Left renal cortex interstitium (tissue), 4 donors: ENCODE measurements at regions not wholly inside any gene's neighbourhood (a gene's known extent, or its start where the extent isn't known, plus 50 kb on each side); places are given as distances from the start of the nearest gene placed in this dataset.

Source experiments
- DNase-seq, 4 donors: peaks; one replicate each; pipeline ENCODE4 v3.0.0-alpha.2; 2013; ENCODE audit warnings: low read depth in 4 of 4, low spot score in 2 of 4, missing footprints in 1 of 4

DNA sequence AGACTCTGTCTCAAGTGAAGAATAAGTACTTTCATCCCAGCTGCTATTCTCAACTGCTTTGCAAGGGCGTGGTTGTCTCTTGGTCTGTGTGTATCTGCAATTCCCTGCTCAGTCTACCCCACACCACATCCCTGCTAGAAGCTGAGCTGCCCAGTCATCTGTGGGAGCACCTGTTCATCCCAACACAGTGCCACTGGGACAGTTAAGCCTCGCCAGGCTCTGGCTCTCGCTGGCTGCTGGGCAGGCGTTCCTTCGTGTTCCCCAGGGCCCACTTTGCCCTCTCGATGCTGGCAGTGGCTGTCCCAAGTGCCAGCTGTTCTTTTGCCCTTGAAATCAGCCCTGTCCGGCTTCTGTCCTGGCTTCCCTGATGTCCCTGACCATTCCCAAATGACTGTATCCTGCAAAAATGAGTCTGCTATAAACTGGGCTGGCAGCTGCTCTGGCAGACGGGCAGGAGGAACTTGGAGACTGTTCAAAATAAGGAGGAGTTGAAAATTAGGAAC lies 91.6 kb upstream of the KLHL25 start:
- DNase-seq: no peak

GRCh38 chr15:85889956-85890619 lies 95.4 kb upstream of the KLHL25 start:
- no peak for DNase-seq

DNA sequence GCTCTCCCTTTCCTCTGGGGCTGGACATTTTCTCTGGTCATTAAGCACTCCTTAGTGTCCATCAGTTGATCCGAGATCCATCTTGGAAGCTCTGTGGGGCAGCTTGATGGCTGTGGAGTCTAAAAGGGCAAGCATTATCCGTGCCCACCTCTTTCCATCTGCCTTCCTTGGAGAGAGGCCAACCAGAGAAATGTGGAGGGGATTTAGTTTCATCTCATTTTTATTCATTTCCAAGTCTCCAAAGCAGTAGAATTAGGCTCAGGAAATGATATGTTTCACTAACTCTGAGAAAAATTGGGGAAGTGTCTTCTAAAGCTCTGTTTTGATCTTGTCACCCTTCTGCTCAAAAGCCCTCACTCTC lies 95.9 kb upstream of the KLHL25 start:
- no peak for DNase-seq

DNA sequence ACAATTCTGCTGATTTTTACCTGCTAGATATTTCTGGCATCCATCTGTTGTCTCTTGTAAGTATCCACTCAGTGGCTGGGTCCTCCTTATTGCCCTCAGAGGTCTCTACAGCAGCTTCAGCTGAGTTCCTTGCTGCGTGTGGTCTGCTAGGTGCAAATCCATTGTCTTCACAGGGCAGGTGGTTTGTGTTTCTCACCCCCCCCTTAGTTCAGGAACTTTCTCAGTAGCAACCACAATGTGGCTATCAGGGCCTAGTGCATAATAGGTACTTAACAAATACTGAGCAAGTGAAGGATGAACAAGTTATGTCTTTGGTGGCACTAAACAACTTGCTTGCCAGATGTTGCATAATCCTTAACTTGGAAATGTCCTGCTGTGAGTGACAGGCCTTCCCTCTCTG lies 96.7 kb upstream of the KLHL25 start:
- no peak for DNase-seq

DNA sequence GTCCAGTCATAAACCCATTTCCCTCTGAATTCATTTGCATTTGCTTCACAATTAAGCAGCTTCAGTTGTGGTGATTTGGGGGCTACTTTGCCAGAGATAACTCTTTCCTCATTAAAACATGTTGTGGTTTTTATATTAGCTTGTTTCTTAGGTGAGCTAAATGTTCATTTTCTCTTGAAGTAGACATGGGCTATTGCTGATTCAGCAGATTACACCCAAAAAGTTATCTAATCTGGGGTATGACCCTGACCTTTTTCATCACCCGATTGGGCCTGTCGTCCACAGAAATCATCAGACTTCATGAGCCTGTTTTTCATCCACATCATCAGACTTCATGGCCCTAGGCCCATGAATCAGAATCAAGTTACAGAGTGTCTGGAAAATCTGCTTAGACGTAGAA lies 97.5 kb upstream of the KLHL25 start:
- DNase-seq: no peak

GRCh38 chr15:85897207-85897894 lies 102.6 kb upstream of the KLHL25 start:
- DNase-seq: no peak

- no peak for DNase-seq
Measured at GRCh38 chr15:85897895-85898717, 103.4 kb upstream of the KLHL25 start.

- no peak for DNase-seq
Measured at GRCh38 chr15:85899927-85900326, 105.2 kb upstream of the KLHL25 start.

- DNase-seq: no peak
Measured at GRCh38 chr15:85905751-85906450, 111.2 kb upstream of the KLHL25 start.

DNA sequence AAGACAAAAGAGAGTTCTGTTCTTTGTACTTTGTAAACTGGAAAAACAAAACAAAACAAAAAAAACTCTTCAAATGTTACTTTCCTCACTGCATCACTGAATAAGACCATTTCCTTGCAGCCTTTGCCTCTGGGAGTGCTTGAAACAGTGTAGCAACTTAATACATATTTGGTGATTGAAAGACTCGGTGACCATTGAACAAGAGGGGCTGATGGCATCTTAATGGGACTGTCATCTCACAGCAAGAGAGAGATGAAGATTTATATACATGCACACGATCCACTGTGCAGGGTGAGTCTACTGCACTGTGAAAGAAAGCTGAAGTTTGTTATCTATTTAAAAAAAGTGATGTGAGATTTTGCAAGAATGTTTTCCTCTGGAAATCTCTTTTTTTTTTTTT lies 111.9 kb upstream of the KLHL25 start:
- no peak for DNase-seq

- DNase-seq: no peak
Measured at GRCh38 chr15:85910834-85911233, 116.1 kb upstream of the KLHL25 start.

DNA sequence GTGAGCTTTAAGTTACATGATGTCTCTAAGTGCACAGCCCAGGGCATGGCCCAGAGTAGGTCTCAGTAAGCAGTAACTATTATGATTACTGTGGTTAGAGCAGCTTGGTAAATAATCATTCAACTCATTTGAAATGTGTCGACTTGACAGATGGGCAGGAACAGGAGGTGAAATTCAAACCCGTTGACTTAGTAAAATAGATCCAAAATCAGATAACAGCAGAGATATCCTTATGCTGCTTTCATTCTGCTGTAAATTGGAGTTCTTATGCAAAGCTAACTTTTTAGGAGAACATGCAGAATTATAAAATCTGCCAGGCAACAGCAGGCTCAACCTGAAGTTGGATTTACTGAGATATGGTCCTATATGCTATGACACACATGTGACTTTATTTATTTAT lies 118.7 kb upstream of the KLHL25 start:
- DNase-seq: no peak

- no peak for DNase-seq
Measured at GRCh38 chr15:85920956-85921355, 126.2 kb upstream of the KLHL25 start.

DNA sequence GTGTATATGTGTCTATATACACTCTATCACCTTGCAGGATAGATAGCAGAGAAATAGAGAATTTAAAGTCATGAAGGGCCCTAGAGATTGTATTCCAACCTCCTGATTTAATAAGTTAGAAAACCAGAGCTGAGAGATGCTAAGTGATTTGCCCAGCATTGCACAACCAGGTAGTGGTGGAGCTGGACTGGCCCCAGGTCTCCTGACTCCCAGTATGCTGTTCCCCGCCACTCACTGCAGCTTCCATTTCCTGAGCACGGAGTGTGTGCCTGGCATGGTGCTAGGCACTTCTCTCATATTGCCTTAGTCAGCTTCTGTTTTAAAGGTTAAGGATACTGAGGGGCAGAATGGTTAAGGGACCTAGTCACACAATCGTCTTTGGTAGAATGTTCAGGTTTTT lies 129.4 kb upstream of the KLHL25 start:
- DNase-seq: no peak

GRCh38 chr15:85925649-85926237 lies 131.0 kb upstream of the KLHL25 start:
- no peak for DNase-seq

GRCh38 chr15:85926834-85927233 lies 132.1 kb upstream of the KLHL25 start:
- DNase-seq: no peak

DNA sequence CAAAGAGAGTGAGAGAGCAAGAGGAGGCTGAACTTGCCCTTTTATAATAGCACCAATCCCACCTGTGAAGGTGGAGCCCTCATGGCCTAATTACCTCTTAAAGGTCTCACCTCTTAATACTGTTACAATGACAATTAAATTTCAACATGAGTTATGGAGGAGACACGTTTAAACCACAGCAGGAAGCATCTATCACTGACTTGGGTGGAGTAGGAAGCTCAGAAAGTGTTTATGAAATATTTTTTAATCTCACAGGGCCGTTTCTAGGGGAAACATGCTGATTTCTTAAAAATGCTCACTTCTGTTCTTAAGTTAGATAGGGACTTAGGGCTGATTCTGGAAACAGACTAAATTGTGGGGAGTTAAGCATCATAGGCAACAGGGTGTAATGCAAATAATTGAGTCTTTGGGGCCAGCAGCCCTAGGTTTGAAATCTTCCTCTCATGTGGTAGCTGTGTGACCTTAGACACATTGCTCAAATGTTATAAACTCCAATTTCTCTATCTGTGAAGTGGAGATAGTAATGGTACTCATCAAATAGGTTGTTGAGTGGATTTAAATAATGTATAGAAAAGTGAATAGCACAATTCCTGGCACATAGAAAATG lies 133.3 kb upstream of the KLHL25 start:
- DNase-seq: no peak

DNA sequence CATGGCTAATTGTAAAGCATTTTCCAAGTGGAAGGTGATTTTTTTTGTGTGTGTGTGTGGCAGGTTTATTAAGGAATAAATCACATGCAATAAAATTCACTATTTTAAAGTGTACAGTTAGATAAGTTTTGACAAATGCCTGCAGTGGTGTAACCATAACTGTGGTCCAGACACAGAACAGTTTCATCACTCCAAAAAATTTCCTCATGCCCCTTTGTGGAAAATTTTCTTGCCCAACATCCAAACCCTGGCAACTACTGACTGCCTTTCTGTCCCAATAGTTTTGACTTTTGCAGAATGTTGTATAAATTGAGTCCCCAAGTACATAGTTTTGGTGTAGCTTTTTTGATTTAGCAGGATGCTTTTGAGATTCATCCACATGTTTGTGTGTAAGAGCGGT lies 135.1 kb upstream of the KLHL25 start:
- DNase-seq: no peak

GRCh38 chr15:85932391-85932790 lies 137.7 kb upstream of the KLHL25 start:
- DNase-seq: no peak

DNA sequence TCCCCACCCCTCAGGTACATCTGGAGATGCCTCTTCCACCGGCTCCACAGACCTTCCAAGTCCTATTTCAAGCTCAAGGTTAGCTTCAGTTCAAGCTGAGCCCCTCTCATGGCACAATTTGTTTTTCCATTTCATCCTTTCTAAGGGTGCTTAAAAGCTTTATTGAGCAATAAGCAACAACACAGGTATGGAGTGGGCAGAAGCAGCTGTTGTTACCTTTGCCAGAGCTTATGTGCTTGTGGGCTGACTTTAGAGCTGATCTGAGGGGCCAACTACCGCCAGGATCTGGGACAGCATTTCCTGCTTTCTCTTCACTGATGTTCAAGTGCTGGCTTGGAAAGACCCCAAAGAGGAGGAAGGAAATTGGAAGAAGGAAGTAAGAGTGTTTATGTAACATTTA lies 140.0 kb upstream of the KLHL25 start:
- DNase-seq: no peak
